OCI-LY7 (cell line): ENCODE measurements at regions not wholly inside any gene's neighbourhood (a gene's known extent, or its start where the extent isn't known, plus 50 kb on each side); places are given as distances from the start of the nearest gene placed in this dataset.

Experiments
- BruUV-seq: library from RNA; stranded (reverse); fragments of 400-500 nt; replicated peaks from 2 replicates; lab custom pipeline; 2021; lab: Mats Ljungman, UMichigan
- CTCF ChIA-PET: fragments of 300-600 bp; sonication (Branson Sonifier 250); formaldehyde crosslinking; loops from one replicate; lab custom pipeline; 2022; ENCODE audit warnings: antibody characterized with exemption; ENCODE audit not compliant: unreplicated experiment; lab: Charles Lee
- POLR2A ChIA-PET: fragments of 300-600 bp; sonication (Branson Sonifier 250); formaldehyde crosslinking; loops from one replicate; lab custom pipeline; 2022; ENCODE audit warnings: antibody characterized with exemption; lab: Charles Lee
- DNase-seq: peaks from one replicate; pipeline ENCODE4 v3.0.0-alpha.2; 2015; ENCODE audit warnings: low spot score
- H2AFZ ChIP-seq: fragments of 200-600 bp; sonication (generic), shearing (Covaris generic); 2 replicates; pipeline ENCODE4 v1.6.1; 2014; ENCODE audit warnings: mild to moderate bottlenecking, antibody characterized with exemption, low read length, moderate library complexity
- H3K27ac ChIP-seq: fragments of 200-600 bp; sonication (generic); 2 replicates; pipeline ENCODE4 v1.5.1; 2014; ENCODE audit warnings: mixed run types, low read depth, mild to moderate bottlenecking, moderate library complexity, low read length, inconsistent platforms; ENCODE audit not compliant: poor library complexity, severe bottlenecking
- H3K36me3 ChIP-seq: fragments of 200-600 bp; sonication (generic); 2 replicates; pipeline ENCODE4 v1.6.1; 2014; ENCODE audit warnings: mild to moderate bottlenecking, antibody characterized with exemption, low read length, moderate library complexity, mixed read lengths; ENCODE audit not compliant: insufficient read depth
- H3K4me1 ChIP-seq: fragments of 200-600 bp; sonication (generic); 2 replicates; pipeline ENCODE4 v1.5.1; 2014; ENCODE audit warnings: mild to moderate bottlenecking, low read length; ENCODE audit not compliant: insufficient read depth, poor library complexity, severe bottlenecking
- H3K4me2 ChIP-seq: fragments of 200-600 bp; sonication (generic); 2 replicates; pipeline ENCODE4 v1.6.1; 2014; ENCODE audit warnings: mild to moderate bottlenecking, low read length
- H3K4me3 ChIP-seq: fragments of 200-600 bp; sonication (generic); 2 replicates; pipeline ENCODE4 v1.5.1; 2014; ENCODE audit warnings: mild to moderate bottlenecking, low read depth, low read length; ENCODE audit not compliant: poor library complexity, severe bottlenecking
- H3K79me2 ChIP-seq: fragments of 200-600 bp; sonication (generic); 2 replicates; pipeline ENCODE4 v1.6.1; 2016; ENCODE audit warnings: low read depth, mild to moderate bottlenecking, low read length, moderate library complexity, mixed read lengths; ENCODE audit not compliant: insufficient read depth
- H3K9me2 ChIP-seq: fragments of 200-600 bp; sonication (generic); 2 replicates; pipeline ENCODE4 v1.6.1; 2016; ENCODE audit warnings: mild to moderate bottlenecking, low read length, mixed read lengths; ENCODE audit not compliant: insufficient read depth
- H3K9me3 ChIP-seq: fragments of 200-600 bp; sonication (generic); 2 replicates; pipeline ENCODE4 v1.6.1; 2014; ENCODE audit warnings: mild to moderate bottlenecking, mixed run types, low read length, mixed read lengths
- H4K20me1 ChIP-seq: fragments of 200-600 bp; sonication (generic); 2 replicates; pipeline ENCODE4 v1.6.1; 2014; ENCODE audit warnings: mild to moderate bottlenecking, antibody characterized with exemption, low read length, moderate library complexity, mixed read lengths; ENCODE audit not compliant: insufficient read depth
- CTCF ChIP-seq: fragments of 200-600 bp; sonication (generic); conservative IDR thresholded peaks from 2 replicates; pipeline ENCODE4 v1.5.1; 2014; ENCODE audit warnings: mild to moderate bottlenecking, antibody characterized with exemption, low read length, moderate library complexity, mixed read lengths
- EZH2phosphoT487 ChIP-seq: fragments of 200-600 bp; sonication (generic); IDR thresholded peaks from 2 replicates; pipeline ENCODE4 v1.6.1; 2018; ENCODE audit warnings: low read depth, borderline replicate concordance, mild to moderate bottlenecking, mixed run types, antibody characterized with exemption, low read length, moderate library complexity, mixed read lengths
- intact Hi-C: fragments of 100-400 bp; cut with micrococcal nuclease; formaldehyde crosslinking; loops from one replicate; pipeline ENCODE4 v1.10.0; 2022; ENCODE audit not compliant: unreplicated experiment

- POLR2A ChIA-PET: no interaction called here
- CTCF ChIA-PET: no interaction called here
- Histone ChIP-seq H4K20me1 (no peaks in the 10 kb centered on the region), H3K27ac (no peak overlapping the region), H3K9me2 (no peaks in the 10 kb centered on the region), H2AFZ (no peak overlapping the region), H3K4me3 (no peak overlapping the region), H3K36me3 (no peaks in the 10 kb centered on the region), H3K79me2 (no peaks in the 10 kb centered on the region), H3K9me3 (no peaks in the 10 kb centered on the region), H3K4me2 (no peak overlapping the region), H3K4me1 (no peaks in the 10 kb centered on the region)
- intact Hi-C loops: no loop called here
- no peak for DNase-seq
- BruUV-seq: no TSS peak
- TF ChIP-seq EZH2phosphoT487 (no peak), CTCF (no peak)
Measured at GRCh38 chr17:53629188-53629587, 193.5 kb upstream of the KIF2B start.

GRCh38 chr17:53628011-53628410 lies 194.7 kb upstream of the KIF2B start:
- Histone ChIP-seq H3K4me1 (no peaks in the 10 kb centered on the region), H3K9me3 (no peaks in the 10 kb centered on the region), H3K4me2 (no peak overlapping the region), H4K20me1 (no peaks in the 10 kb centered on the region), H3K9me2 (no peaks in the 10 kb centered on the region), H3K27ac (no peak overlapping the region), H2AFZ (no peak overlapping the region), H3K79me2 (no peaks in the 10 kb centered on the region), H3K36me3 (no peaks in the 10 kb centered on the region), H3K4me3 (no peak overlapping the region)
- TF ChIP-seq EZH2phosphoT487 (no peak), CTCF (no peak)
- intact Hi-C loops: no loop called here
- no peak for DNase-seq
- POLR2A ChIA-PET: no interaction called here
- BruUV-seq: no TSS peak
- CTCF ChIA-PET: no interaction called here

- BruUV-seq: no TSS peak
- POLR2A ChIA-PET: no interaction called here
Measured at GRCh38 chr17:53627511-53627910, 195.2 kb upstream of the KIF2B start.

More at GRCh38 chr17:53627511-53627910, 195.2 kb upstream of the KIF2B start:
- Histone ChIP-seq H3K9me2 (no peaks in the 10 kb centered on the region), H3K4me2 (no peak overlapping the region), H4K20me1 (no peaks in the 10 kb centered on the region), H3K36me3 (no peaks in the 10 kb centered on the region), H3K4me3 (no peak overlapping the region), H2AFZ (no peak overlapping the region), H3K79me2 (no peaks in the 10 kb centered on the region), H3K27ac (no peak overlapping the region), H3K9me3 (no peaks in the 10 kb centered on the region), H3K4me1 (no peaks in the 10 kb centered on the region)
- TF ChIP-seq CTCF: no peak
- no peak for TF ChIP-seq EZH2phosphoT487
- intact Hi-C loops: no loop called here
- CTCF ChIA-PET: no interaction called here
- no peak for DNase-seq
